NCI-H82 (cell line): ENCODE measurements at regions not wholly inside any gene's neighbourhood (a gene's known extent, or its start where the extent isn't known, plus 50 kb on each side); places are given as distances from the start of the nearest gene placed in this dataset.

ENCODE experiments used
- DNase-seq: peaks from one replicate; lab custom pipeline; 2025; lab: John Stamatoyannopoulos, UW

DNA sequence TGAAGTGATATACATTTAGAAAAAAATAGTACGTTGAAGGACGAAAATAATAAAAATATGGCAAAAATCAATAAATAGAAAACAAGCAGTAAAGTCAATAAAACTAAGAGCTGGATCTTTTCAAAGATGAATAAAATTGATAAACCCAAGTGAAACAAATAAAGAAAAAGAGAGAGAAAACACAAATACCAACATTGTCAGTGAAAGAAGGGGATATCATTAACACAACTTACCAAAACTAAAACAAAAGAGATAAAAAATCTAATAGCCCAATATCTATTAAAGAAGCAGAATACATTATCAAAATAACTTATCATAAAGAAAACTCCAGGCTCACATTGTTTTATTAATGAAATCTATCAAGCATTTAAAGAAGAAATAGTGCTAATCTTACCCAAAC, 675.1 kb downstream of the UQCRFS1 start:
- DNase-seq = no peak

- no peak for DNase-seq
Measured at GRCh38 chr19:28537079-28537478, 675.9 kb downstream of the UQCRFS1 start.

GRCh38 chr19:28535352-28535775, 677.6 kb downstream of the UQCRFS1 start:
- DNase-seq = no peak

DNA sequence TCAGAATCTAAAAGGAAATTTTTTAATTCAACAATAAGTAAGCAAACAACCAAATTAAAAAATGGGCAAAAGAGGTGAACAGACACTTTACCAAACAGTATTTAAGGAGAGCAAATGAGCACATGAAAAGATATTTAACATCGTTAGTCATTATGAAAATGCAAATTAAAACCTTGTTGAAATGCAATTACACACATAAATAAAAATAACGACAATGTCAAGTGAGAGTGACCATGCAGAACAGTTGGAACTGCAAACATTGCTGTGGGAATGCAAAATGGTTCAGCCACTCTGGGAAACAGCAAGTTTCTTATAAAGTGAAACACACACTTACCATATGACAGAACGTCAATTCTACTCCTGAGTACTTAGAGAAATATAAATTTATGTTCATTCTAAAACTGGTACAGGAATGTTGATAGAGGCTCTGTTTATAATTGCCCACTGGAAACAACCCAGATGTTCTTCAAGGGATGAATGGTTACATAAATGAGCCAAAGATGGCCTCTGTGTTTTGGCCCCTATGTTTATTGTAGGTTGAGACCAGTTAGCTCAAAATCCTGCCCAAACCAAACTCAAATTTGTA, 678.1 kb downstream of the UQCRFS1 start:
- no peak for DNase-seq

DNA sequence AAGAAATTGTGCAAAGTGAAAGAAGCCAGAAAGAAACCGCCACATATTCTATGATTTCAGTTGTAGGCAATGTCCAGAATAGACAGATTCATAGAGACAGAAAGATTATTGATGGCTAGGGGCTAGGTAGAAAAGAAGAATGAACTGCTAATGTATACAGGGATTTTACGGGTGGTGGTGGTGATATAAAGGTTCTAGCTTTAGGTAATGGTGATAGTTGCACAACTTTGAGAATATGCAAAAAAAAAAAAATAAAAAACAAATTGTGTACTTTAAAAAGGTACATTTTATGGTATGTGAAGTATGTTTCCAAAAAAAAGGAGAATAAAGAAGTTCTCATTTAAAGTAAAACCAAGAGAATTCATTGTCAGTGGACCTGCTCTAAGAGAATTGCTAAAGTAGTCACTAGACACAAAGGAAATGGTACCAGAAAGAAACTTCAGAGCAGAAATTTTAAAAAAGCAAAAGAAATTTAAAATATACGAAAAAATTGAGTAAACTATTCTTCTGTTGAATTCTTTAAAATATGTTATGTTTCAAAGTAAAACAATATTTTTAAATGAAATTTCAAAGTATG, 680.1 kb downstream of the UQCRFS1 start:
- DNase-seq = no peak

DNA sequence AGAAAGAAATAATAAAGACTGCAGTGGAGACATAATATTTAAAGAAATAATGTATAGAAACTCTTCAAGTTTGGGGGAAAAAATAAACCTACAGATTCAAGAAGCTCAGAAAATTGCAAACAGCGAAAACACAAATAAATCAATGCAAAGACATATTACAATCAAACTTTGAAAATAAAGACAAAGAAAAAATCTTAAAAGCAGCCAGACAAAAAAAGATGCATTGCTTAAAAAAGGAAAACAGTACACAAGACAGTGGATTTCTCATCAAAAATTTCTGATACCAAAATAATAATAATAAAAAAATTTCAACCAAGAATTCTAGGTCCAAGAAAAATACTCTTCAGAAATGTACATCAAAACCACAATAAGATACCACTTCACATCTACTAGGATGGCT, 681.0 kb downstream of the UQCRFS1 start:
- no peak for DNase-seq

DNA sequence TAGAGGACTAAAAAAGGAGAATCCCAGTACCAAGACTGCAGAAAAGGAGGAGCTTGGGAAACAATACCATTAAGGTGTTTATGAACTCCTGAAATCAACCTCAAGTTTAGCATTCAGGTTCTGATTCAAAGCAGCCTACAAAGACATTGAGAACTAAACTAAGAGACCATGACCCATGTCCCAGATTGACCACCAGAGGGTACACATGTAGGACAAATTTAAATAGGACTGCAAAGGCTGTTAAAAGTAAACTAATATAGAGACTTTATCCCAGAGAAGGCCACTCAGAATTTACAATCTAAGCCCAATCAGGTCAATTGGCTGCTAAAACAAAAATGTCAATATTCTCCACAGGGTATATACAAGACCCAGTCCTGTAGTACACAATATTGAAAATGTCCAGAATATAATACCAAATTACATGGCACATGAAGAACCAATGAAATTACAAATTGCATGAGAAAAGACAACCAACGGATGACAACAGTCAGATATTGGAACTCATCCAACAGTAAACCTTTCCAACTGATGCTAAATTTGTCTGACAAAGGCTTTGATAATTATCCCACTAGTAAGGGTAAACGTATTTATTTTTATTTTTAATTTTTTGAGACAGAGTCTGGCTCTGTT, 682.4 kb downstream of the UQCRFS1 start:
- DNase-seq = no peak

DNA sequence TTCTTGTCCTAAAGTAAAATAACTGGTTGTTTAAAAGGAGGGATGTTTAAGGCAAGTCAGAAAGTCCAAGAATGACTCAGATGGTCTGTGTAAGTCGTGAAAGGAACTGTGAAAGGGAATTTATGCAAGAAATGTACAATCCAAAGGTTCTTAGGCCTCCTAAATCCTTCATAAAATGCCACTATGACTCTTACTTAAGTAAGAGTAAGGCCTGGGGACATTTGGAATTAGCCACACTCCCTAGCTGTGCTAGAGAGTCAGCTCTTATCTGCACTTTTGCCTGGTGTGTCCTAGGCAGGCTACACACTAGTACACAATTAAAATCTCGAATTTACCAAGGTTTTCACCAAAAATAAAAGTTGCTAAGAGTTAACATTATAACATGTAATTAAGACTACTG, 686.9 kb downstream of the UQCRFS1 start:
- no peak for DNase-seq

DNA sequence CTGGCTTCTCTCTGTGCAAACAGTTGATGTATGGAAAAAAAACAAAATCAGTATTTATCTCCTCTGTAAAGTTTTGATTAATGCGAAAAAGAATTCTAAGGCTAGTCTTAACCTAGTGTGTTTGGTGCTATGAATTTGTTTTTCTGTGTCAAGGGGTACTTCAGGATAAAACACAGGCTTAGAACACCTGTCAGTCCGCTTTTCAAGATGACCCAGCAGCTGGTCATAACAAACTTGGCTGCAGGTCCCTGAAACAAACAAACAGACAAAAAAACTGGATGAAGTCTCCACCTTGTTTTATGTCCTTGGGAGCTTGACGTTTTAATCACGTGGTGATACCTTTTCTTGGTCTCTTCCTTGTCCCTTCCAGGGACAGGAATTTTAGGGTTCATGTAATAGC, 689.3 kb downstream of the UQCRFS1 start:
- no peak for DNase-seq

DNA sequence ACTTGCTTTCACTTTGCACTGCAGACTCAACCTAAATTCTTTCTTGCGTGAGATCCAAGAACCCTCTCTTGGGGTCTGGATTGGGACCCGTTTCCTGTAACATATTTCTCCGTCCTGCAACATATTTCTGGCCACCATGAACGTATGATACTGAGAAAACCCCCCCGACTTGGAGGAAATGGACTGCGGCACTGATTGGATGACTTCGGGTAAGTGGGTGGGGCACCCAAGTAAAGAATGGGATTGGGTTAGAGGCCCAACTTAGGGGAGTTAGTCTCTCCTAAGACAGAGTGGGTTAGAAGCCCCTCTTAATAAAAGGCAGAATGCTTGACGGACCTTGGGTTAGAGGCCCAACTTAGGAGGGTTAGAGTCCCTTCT, 690.4 kb downstream of the UQCRFS1 start:
- DNase-seq = no peak

DNA sequence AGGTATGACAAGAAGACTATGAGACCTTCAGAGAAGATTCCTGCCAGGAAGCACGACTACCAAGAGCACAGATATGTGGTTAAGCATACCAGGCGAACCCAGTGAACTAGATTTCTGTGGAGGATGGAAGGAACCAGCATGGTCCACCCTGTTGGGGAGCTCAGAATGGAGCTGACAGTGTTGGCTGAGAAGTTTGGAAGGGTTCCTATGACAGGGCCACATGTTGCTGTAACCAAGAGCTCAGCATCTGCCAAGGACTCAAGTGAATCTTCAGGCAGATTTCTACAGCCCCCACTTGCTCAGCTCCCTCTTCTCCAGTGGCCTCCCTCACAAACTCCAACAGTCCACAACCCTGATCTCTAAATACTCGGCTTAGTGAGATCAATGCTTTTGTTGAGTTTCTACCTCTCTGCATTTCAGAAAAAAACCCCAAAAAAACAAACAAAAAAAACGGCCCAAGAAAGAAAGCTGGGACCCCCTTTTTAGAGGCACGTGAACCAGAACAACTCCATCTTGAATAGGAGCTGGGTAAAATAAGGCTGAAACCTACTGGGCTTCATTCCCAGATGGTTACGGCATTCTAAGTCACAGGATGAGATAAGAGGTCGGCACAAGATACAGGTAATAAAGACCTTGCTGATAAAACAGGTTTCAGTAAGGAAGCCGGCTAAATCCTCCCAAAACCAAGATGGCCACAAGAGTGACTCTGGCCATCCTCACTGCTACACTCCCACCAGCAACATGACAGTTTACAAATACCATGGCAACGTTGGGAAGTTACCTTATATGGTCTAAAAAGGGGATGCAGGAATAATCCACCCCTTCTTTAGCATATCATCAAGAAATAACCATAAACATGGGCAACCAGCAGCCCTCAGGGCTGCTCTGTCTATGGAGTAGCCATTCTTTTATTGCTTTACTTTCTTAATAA, 691.1 kb downstream of the UQCRFS1 start:
- no peak for DNase-seq

- DNase-seq = no peak
Measured at GRCh38 chr19:28520998-28521568, 691.9 kb downstream of the UQCRFS1 start.

DNA sequence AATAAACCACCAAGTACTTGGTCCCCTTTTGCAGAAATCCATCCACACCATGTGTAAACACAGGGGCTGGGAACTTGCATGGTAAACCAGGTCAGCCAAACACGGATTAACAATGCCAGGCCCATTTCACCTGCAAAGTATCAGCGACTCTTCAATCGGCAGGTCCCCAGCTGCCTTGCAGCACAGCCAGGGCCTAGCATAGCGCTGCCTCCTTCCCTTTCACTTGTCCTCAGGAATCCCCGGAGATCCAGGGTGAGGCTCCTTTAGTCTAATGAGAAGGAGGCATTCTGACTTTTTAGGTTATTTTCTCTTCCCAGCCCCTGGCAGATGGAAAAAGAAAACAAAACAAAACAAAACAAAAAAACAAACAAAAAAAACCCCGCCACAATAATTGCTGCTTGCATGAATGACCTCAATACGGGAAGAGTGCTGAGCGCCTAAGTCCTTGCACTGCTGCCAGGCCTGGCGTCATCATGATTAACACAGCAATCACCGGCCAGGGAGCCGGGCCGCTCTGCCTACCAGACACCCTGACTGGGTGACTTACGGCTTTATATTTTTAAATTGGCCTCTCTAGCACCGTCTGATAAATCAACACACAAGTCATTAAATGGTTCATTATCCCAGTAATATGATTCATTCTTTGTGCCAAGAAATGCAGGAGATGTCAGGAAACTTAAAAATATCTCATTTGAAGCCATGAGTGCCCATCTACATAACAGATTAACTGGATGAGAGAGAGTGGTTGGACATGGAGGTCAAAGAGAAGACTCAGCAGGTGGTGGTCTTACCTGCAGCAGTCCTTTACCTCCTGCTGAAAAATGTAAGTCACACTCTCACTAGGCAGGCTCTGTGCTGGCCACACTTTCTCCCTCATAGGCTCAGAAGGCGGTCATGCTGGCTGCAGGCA, 692.7 kb downstream of the UQCRFS1 start:
- DNase-seq = no peak

DNA sequence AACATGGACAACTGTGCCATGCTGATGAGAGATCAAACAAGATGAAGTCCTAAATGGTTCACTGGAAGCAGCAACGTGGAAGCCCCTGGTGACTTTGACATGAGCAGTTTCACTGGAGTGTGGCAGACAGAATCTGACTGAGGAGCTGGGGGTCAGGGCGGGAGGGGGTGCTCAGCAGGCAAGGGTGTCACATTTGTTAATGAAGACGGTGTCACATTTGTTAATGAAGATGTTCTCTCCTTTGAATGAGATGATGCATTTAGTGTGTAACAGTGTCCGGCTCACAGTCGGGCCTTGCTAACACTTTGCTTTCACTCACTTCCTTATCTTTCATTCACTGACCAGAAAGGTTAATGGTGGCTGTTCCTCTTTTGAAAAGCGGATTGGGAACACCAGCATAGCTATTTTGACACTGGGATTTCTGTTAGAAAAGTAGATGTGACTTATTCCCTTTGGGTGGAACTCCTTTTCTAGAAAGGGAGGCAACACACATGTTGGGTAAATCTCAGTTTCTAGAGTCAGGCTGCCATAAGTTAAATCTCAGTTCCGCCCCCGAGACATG, 693.7 kb downstream of the UQCRFS1 start:
- DNase-seq = no peak

- no peak for DNase-seq
Measured at GRCh38 chr19:28516415-28516872, 696.5 kb downstream of the UQCRFS1 start.

DNA sequence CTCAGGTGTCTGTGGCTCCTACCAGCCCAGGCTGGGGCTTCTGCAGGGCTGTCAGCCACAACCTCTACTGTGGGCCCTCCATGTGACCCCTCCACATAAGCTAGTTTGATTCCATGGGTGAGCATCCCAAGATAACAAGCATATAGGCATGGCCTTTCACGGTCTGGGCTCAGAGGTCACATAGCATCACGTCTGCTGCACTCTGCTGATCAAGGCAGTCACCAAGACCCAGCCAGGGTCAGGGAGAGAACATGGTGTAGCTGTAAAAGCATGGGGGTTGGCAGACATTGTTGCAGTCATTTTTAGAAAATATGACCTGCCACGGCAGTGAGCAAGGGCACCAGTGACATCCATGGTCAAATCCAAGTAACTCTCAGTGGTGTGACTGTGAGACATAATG, 698.8 kb downstream of the UQCRFS1 start:
- DNase-seq = no peak

- DNase-seq = no peak
Measured at GRCh38 chr19:28511655-28512054, 701.3 kb downstream of the UQCRFS1 start.

DNA sequence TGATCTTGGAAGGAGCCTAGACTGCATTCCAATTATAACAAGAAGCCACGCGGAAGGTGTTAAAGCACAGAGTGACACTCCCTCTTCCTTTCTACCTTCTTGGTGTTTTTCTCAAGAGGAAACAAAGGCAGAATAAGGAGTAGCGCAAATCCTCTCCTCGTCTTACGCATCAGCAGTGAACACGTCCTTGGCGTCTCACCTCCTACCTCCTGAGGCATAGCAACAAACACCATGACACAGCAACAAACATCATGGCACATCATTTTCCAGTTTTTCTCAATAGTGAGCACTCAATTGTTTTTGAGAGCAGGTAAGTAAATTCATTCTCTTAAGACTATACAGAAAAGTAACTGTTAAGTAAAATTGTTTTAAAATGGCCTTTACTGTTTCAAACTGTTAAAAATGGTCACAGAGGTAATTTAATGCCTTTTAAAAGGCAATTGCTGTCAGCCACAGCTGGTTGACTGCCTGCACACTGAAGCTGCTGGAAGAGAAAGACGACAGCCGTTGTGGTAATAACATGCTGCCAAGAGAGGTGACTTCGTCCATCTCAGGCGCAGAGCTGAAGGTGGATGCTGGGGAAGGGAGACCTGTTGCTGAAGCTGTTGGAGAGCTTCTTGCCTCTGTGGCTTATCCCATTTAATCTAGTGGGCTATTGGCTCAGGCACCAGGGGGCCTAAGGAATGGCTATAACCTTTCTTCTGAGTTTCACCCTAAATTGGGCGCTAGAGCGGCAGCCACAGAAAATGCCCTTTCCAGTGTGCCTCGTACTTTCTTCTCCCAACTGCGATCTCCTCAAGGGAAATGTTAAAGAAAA, 703.7 kb downstream of the UQCRFS1 start:
- no peak for DNase-seq

- no peak for DNase-seq
Measured at GRCh38 chr19:28508666-28509065, 704.3 kb downstream of the UQCRFS1 start.

GRCh38 chr19:28505933-28506332, 707.0 kb downstream of the UQCRFS1 start:
- no peak for DNase-seq
